ENCODE measurements at regions not wholly inside any gene's neighbourhood (a gene's known extent, or its start where the extent isn't known, plus 50 kb on each side); places are given as distances from the start of the nearest gene placed in this dataset.

DNA sequence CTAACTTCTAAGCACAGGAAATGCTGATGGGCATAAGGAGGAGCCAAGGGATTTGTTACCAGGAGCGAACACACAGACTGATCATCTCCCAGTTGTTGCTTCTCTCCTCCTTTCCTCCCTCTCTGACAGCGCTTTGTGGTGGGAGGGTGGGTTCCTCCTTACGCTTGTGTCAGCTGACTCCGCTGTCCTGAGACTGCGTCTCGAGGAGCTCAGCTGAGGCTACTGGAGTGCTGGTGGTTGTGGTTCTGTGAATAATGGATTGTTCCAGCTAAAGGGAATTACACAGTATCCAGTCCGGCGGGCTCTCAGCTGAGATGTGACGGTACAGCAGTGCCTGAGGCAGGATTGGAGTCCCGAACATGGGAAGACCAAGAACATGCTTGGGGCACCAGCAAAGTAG, 113.4 kb downstream of the CTNND1 start:
- CTCF ChIA-PET = no interaction called here
- in situ Hi-C loops (cut with HindIII; ENCODE audit: low pct_unique_long_range_greater_than_20kb, low sequenced_read_pairs) = no loop called here
- ATAC-seq = no peak

DNA sequence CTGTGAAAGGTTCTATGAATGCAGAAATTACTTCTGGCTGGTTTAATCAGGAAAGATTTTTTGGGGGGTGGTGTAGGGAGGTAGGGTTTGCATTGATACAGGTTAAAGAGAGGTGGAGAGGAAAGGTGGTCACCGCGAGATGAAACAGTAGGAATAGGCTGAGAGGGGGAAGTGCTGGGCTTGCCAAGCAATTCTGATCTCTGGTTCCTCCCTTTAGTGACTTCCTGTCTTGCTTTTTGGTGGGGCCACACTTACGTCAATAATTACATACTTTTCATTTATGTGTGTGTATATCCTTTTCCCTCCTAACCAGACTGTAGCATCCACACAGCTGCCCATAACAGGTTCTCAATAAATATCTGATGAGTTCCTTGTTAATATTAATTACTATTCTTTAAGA, 120.0 kb downstream of the CTNND1 start:
- in situ Hi-C loops (cut with HindIII; ENCODE audit: low pct_unique_long_range_greater_than_20kb, low sequenced_read_pairs) (no loop called here), intact Hi-C loops (cut with micrococcal nuclease; ENCODE audit: unreplicated experiment) (no loop called here)
- CTCF ChIA-PET = no interaction called here
- Histone ChIP-seq H3K9me3 (ENCODE audit: control insufficient read depth, insufficient read depth, low read depth, low read length) (no peaks in the 10 kb centered on the region), H3K36me3 (ENCODE audit: control insufficient read depth, insufficient read depth, low read length) (no peaks in the 10 kb centered on the region), H3K4me3 (ENCODE audit: low read depth in 2 of 2, low read length in 2 of 2) (no peak overlapping the region), H3K4me1 (ENCODE audit: control insufficient read depth, insufficient read depth, low read length) (no peaks in the 10 kb centered on the region), H3K27ac (ENCODE audit: low read length) (no peak overlapping the region), H3K27me3 (ENCODE audit: control insufficient read depth, insufficient read depth, low read length) (peaks cover 3% of the 10 kb centered on the region; the same call in 1 of the 2 replicates)
- no peak for ATAC-seq
- TF ChIP-seq TCF7L2 (IDR thresholded peaks at IDR 0.05; ENCODE audit: low read depth, low read length) (no peak), POLR2AphosphoS5 (IDR thresholded peaks at IDR 0.05; ENCODE audit: low read depth, low read length) (no peak), SIN3A (IDR thresholded peaks at IDR 0.05; ENCODE audit: borderline replicate concordance, insufficient read depth, low read depth, low read length) (no peak)
- TF ChIP-seq, protein P1, sequence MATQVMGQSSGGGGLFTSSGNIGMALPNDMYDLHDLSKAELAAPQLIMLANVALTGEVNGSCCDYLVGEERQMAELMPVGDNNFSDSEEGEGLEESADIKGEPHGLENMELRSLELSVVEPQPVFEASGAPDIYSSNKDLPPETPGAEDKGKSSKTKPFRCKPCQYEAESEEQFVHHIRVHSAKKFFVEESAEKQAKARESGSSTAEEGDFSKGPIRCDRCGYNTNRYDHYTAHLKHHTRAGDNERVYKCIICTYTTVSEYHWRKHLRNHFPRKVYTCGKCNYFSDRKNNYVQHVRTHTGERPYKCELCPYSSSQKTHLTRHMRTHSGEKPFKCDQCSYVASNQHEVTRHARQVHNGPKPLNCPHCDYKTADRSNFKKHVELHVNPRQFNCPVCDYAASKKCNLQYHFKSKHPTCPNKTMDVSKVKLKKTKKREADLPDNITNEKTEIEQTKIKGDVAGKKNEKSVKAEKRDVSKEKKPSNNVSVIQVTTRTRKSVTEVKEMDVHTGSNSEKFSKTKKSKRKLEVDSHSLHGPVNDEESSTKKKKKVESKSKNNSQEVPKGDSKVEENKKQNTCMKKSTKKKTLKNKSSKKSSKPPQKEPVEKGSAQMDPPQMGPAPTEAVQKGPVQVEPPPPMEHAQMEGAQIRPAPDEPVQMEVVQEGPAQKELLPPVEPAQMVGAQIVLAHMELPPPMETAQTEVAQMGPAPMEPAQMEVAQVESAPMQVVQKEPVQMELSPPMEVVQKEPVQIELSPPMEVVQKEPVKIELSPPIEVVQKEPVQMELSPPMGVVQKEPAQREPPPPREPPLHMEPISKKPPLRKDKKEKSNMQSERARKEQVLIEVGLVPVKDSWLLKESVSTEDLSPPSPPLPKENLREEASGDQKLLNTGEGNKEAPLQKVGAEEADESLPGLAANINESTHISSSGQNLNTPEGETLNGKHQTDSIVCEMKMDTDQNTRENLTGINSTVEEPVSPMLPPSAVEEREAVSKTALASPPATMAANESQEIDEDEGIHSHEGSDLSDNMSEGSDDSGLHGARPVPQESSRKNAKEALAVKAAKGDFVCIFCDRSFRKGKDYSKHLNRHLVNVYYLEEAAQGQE (IDR thresholded peaks at IDR 0.05; ENCODE audit: insufficient read depth in 1 of 2, low read depth in 2 of 2, low read length in 1 of 2) = no peak
- TF ChIP-seq, protein P2, sequence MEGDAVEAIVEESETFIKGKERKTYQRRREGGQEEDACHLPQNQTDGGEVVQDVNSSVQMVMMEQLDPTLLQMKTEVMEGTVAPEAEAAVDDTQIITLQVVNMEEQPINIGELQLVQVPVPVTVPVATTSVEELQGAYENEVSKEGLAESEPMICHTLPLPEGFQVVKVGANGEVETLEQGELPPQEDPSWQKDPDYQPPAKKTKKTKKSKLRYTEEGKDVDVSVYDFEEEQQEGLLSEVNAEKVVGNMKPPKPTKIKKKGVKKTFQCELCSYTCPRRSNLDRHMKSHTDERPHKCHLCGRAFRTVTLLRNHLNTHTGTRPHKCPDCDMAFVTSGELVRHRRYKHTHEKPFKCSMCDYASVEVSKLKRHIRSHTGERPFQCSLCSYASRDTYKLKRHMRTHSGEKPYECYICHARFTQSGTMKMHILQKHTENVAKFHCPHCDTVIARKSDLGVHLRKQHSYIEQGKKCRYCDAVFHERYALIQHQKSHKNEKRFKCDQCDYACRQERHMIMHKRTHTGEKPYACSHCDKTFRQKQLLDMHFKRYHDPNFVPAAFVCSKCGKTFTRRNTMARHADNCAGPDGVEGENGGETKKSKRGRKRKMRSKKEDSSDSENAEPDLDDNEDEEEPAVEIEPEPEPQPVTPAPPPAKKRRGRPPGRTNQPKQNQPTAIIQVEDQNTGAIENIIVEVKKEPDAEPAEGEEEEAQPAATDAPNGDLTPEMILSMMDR (IDR thresholded peaks at IDR 0.05) = no peak
- no peak for DNase-seq (ENCODE audit: low read depth, low spot score)
- no TSS peak for BruUV-seq (replicated peaks)
- POLR2A ChIA-PET = no interaction called here

More for the DNA sequence above, 113.4 kb downstream of the CTNND1 start:
- H3K4me3 ChIP-seq (ENCODE audit: low read depth in 2 of 2, low read length in 2 of 2) = no peak overlapping the region
- DNase-seq (ENCODE audit: low read depth, low spot score) = no peak
- intact Hi-C loops (cut with micrococcal nuclease; ENCODE audit: unreplicated experiment) = no loop called here
- H3K4me1 ChIP-seq (ENCODE audit: control insufficient read depth, insufficient read depth, low read length) = no peaks in the 10 kb centered on the region
- POLR2A ChIA-PET = interaction anchor here (0.7 kb wide), 1 partner anchor 112 kb away, joined by 3 read pairs; no protein-coding TSS in a partner anchor
- H3K9me3 ChIP-seq (ENCODE audit: control insufficient read depth, insufficient read depth, low read depth, low read length) = no peaks in the 10 kb centered on the region
- H3K27me3 ChIP-seq (ENCODE audit: control insufficient read depth, insufficient read depth, low read length) = peaks cover 3% of the 10 kb centered on the region; the same call in 1 of the 2 replicates
- no TSS peak for BruUV-seq (replicated peaks)
- H3K36me3 ChIP-seq (ENCODE audit: control insufficient read depth, insufficient read depth, low read length) = no peaks in the 10 kb centered on the region
- no peak overlapping the region for H3K27ac ChIP-seq (ENCODE audit: low read length)
- TF ChIP-seq SIN3A (IDR thresholded peaks at IDR 0.05; ENCODE audit: borderline replicate concordance, insufficient read depth, low read depth, low read length) (no peak), POLR2AphosphoS5 (IDR thresholded peaks at IDR 0.05; ENCODE audit: low read depth, low read length) (no peak), TCF7L2 (IDR thresholded peaks at IDR 0.05; ENCODE audit: low read depth, low read length) (no peak)
- TF ChIP-seq, protein P1 (IDR thresholded peaks at IDR 0.05; ENCODE audit: insufficient read depth in 1 of 2, low read depth in 2 of 2, low read length in 1 of 2) = no peak
- TF ChIP-seq, protein P2 (IDR thresholded peaks at IDR 0.05) = no peak

Data from Panc1 (cell line).